ENCODE measurements at regions not wholly inside any gene's neighbourhood (a gene's known extent, or its start where the extent isn't known, plus 50 kb on each side); places are given as distances from the start of the nearest gene placed in this dataset.

GRCh38 chr6:139497345-139497961 lies 123.0 kb upstream of the CITED2 start:
- peaks cover 5% of the 10 kb centered on the region for H3K9me3 Mint-ChIP-seq (ENCODE audit: unreplicated experiment)
- no peak overlapping the region for H3K27ac Mint-ChIP-seq (ENCODE audit: unreplicated experiment)
- no peaks in the 10 kb centered on the region for H3K27me3 Mint-ChIP-seq (ENCODE audit: unreplicated experiment)
- DNase-seq (ENCODE audit: extremely low spot score, unreplicated experiment): no peak
- TF ChIP-seq CTCF (IDR thresholded peaks at IDR 0.05): no peak
- H3K4me3 Mint-ChIP-seq (ENCODE audit: unreplicated experiment): no peak overlapping the region
- no peaks in the 10 kb centered on the region for H3K4me1 Mint-ChIP-seq (ENCODE audit: unreplicated experiment)
- H3K36me3 Mint-ChIP-seq (ENCODE audit: unreplicated experiment): no peaks in the 10 kb centered on the region

GRCh38 chr6:139496654-139497344 lies 122.4 kb upstream of the CITED2 start:
- no peak overlapping the region for H3K27ac Mint-ChIP-seq (ENCODE audit: unreplicated experiment)
- DNase-seq (ENCODE audit: extremely low spot score, unreplicated experiment): no peak
- no peak for TF ChIP-seq CTCF (IDR thresholded peaks at IDR 0.05)

DNA sequence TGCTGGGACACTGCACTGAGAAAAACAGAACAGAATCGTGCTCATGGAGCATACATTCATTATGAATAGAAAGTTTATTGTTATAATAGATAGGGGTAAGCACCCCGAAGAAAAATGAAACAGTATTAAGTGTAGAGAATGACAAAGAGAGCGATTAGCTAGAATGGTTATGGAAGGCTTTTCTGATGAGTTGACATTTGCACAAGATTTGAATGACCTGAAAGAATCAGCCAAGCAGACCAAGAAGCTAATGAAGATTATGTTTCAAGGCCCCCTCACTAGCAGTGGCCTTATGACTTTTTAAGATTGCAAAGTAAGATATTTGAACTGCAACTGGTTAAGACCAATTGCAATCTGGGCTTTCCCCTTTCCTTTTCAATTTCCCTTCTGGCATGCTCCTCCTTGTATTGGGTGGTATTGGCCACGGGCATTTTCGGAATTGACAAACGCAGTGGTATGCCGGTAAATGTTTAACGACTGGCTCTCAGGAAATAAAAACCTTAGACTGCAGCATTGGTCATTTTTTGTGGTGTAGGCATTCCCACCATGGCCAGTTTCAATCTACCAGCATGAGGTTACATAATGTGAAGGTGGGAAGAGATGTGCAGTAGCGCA lies 120.0 kb upstream of the CITED2 start:
- DNase-seq (ENCODE audit: extremely low spot score, unreplicated experiment): no peak
- no peak overlapping the region for H3K4me3 Mint-ChIP-seq (ENCODE audit: unreplicated experiment)
- no peak overlapping the region for H3K27ac Mint-ChIP-seq (ENCODE audit: unreplicated experiment)
- no peak for TF ChIP-seq CTCF (IDR thresholded peaks at IDR 0.05)
- H3K4me1 Mint-ChIP-seq (ENCODE audit: unreplicated experiment): no peaks in the 10 kb centered on the region
- no peaks in the 10 kb centered on the region for H3K9me3 Mint-ChIP-seq (ENCODE audit: unreplicated experiment)
- no peaks in the 10 kb centered on the region for H3K27me3 Mint-ChIP-seq (ENCODE audit: unreplicated experiment)
- no peaks in the 10 kb centered on the region for H3K36me3 Mint-ChIP-seq (ENCODE audit: unreplicated experiment)

More at GRCh38 chr6:139496654-139497344, 122.4 kb upstream of the CITED2 start:
- no peak overlapping the region for H3K4me3 Mint-ChIP-seq (ENCODE audit: unreplicated experiment)
- H3K9me3 Mint-ChIP-seq (ENCODE audit: unreplicated experiment): peaks cover 5% of the 10 kb centered on the region
- H3K36me3 Mint-ChIP-seq (ENCODE audit: unreplicated experiment): no peaks in the 10 kb centered on the region
- H3K27me3 Mint-ChIP-seq (ENCODE audit: unreplicated experiment): no peaks in the 10 kb centered on the region
- H3K4me1 Mint-ChIP-seq (ENCODE audit: unreplicated experiment): no peaks in the 10 kb centered on the region

DNA sequence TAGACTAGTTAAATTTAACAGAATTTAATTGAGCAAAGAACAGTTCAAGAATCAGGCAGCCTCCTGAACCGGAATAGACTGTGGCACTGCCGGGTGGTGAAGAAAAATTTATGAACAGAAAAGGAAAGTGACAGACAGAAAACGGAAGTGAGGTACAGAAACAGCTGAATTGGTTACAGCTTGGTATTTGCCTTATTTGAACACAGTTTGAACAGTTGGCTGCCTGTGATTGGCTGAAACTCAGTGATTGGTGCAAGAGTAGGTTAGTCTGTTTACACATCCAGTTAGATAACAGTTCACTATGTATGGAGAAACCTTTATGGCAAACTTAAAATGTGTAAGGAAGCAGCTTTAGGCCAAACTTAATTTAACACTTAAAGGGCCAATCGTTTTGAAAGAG lies 116.0 kb upstream of the CITED2 start:
- DNase-seq (ENCODE audit: extremely low spot score, unreplicated experiment): no peak
- no peak overlapping the region for H3K4me3 Mint-ChIP-seq (ENCODE audit: unreplicated experiment)
- no peaks in the 10 kb centered on the region for H3K4me1 Mint-ChIP-seq (ENCODE audit: unreplicated experiment)
- no peaks in the 10 kb centered on the region for H3K36me3 Mint-ChIP-seq (ENCODE audit: unreplicated experiment)
- H3K27ac Mint-ChIP-seq (ENCODE audit: unreplicated experiment): no peak overlapping the region
- H3K27me3 Mint-ChIP-seq (ENCODE audit: unreplicated experiment): no peaks in the 10 kb centered on the region
- TF ChIP-seq CTCF (IDR thresholded peaks at IDR 0.05): no peak
- no peaks in the 10 kb centered on the region for H3K9me3 Mint-ChIP-seq (ENCODE audit: unreplicated experiment)

GRCh38 chr6:139486476-139486799 lies 112.0 kb upstream of the CITED2 start:
- no peak for TF ChIP-seq CTCF (IDR thresholded peaks at IDR 0.05)
- H3K27ac Mint-ChIP-seq (ENCODE audit: unreplicated experiment): no peak overlapping the region
- H3K9me3 Mint-ChIP-seq (ENCODE audit: unreplicated experiment): no peaks in the 10 kb centered on the region
- peaks cover 6% of the 10 kb centered on the region for H3K4me1 Mint-ChIP-seq (ENCODE audit: unreplicated experiment)
- H3K4me3 Mint-ChIP-seq (ENCODE audit: unreplicated experiment): no peak overlapping the region
- DNase-seq (ENCODE audit: extremely low spot score, unreplicated experiment): no peak
- H3K27me3 Mint-ChIP-seq (ENCODE audit: unreplicated experiment): no peaks in the 10 kb centered on the region
- H3K36me3 Mint-ChIP-seq (ENCODE audit: unreplicated experiment): no peaks in the 10 kb centered on the region

Measured in osteocyte (in vitro differentiated cells).